ENCODE measurements at regions not wholly inside any gene's neighbourhood (a gene's known extent, or its start where the extent isn't known, plus 50 kb on each side); places are given as distances from the start of the nearest gene placed in this dataset.

DNA sequence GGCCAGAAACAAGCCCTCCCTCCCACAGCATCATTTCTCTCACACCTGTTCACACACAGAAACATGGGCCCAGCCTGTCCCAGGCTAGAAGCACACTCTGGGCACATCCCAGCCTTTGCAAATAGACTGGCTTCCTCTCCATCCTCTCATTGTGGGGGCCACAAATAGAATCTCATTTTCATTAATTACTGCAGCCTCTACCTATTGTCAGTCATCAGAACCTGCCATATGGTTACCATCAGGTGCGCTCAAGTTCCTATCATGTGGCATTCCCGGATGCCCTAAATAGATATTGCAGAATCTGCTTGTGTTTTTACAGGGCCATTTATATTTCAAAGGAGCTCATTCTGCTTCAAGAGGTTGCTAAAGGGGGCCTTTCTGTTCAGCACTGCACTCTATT lies 460.7 kb downstream of the BCL11A start:
- FAIRE-seq = no peak

DNA sequence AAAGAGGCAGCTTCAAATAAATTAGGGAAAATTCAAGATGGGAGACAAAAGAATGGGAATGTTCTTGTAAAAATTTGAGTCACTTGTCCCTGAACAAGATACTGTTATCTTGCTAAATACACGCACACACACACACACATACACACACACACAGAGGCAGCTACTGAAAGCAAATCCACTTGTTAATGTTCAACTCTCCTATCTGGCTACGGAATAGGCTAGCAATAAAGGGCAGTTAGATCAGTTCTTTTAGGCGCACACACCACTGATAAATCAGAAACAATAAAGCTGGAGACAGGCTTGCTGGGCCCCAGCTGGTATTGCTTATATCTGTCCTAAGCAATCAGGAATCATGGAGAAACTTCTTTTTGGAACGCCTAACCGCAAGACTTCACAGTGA lies 461.6 kb downstream of the BCL11A start:
- FAIRE-seq = no peak

DNA sequence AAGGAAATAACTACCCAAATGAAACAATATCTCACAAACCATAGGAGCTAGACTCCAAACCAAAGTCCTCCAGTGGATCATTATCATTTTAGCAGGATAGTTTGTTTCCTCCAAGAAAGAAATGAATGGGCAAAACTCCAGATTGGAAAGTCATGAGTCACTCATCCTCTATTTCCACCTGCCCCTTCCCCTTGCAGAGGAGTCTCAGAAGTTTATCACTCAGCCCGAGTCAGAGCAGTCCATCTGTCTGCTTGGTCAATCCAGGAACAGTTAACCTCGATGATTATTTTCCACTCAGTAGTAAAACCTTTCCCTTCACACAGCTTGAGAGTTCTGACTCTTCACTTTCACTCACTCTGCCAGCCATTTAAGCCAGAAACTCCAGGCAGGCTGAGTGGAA lies 462.2 kb downstream of the BCL11A start:
- no peak for FAIRE-seq

DNA sequence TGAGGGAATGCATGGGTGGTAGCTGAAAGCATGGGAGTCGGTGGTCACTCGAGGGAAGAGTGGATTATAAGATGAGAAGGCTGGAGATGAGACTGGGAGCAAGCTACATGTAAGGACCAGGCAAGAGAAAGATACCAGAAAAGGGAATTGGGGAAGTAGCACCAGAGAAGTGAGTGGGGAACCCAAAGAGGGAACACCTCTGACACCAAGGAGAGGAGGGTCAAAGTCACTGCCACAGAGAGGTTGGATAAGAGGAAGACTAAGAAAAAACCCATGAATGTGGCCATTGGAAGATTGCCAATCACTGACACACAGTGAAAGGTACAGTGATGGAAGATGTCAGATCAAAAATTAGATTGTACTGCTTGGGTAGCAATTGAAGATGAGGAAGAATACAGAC lies 473.9 kb downstream of the BCL11A start:
- no peak for FAIRE-seq

DNA sequence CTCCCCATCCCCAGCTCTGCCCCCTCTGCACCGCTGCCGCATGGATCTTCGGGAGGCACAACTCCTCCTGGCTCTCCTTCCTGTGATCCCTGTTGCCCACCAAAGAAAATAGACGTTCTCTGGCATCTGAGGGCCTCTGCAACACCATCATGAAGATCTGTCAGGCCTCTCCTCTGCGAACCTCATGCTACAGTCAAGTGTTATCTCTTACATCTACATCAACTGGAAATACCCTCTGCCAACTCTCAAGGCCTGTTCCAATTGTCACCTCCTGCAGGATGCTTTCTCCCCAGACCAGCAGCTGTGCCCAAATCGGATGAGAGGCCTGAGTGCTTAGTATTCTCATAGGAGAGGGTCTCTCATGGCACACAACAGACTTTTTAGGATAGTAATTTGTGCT lies 478.4 kb downstream of the BCL11A start:
- no peak for FAIRE-seq

DNA sequence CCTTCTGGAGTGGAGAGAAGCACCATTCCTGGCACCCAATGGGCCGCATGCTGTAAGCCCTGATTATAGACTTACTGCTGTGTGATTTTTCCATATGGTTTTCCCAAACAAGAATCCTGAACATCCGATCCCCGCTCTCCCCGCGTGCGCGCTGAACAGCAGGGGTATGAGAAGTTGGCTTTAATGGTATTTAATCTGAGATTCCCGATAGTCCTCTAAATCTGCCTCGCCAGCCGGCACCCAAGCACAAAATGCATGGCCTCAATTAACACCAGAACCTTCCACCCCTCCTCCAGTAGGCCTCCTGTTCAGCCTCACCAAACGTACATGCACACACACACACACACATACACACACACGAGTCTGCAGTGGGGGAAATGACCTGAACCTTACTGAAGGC lies 480.3 kb downstream of the BCL11A start:
- no peak for FAIRE-seq

DNA sequence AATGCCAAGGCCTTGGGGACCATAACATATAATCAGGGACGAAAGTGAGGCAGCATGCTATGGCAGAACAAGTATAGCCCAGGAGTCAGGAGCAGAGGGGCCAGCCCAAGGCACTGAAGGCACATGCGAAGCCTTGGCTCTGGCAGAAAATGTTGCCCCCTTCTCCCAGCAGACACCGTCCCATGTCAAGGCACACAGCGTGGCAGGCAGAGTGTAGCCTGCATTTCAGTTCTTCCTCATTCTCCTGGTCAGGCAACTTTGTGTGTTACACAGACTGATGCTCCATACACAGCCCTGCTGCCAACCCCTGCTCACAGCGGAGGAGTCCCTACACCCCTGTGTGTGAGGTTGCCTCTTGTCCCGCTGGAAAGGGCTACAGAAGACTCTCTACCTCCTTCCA lies 480.8 kb downstream of the BCL11A start:
- no peak for FAIRE-seq

DNA sequence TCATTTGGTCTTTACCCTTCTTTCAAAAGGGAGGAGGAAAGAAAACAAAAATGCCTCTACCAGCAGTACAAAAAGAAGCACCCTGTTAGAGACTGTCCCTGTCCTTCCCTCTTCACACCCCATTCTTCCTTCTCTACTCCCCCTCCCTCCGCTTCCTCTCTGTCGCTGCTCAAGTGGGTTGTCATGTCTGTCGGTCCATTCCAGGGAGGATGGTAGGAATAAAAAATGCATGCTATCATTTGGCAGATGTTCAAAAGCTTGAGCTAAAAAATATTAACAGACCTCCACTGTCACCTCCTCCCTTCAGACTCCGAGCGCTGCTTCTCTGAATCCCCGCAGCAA lies 482.0 kb downstream of the BCL11A start:
- FAIRE-seq = no peak

DNA sequence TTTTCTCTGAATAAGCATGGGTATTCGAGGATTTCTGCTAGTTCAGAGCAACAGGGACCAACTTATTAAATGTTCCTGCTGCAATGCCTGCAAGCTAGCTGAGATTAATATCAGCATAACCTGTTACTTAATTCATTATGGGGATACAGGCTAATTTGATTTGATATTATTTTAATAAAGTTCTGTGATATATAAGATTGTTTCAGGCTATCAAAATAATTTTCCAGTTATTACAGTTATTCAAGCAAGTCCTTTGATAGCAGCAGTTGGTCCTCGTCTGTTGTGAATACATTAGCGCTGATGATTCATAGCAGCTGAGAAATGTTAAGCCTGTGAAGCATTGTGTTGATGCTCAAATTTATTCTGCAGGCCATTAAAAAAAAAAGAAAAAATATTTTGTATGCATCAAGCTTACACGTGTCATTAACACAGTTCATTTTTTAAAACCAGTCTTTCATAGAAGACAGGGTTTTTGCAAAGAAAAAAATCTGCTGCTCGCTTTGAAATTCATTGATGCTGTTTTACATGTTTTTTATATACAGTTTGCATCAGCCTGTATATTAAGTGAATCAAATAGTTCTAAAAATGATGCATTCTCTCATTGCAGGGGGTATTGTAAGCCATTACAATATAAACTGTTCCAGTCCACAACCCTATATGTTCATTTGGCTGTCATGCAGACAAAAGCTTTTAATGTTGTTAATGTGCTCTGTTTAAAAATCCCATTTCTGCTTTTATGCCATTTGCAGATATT lies 482.5 kb downstream of the BCL11A start:
- no peak for FAIRE-seq

DNA sequence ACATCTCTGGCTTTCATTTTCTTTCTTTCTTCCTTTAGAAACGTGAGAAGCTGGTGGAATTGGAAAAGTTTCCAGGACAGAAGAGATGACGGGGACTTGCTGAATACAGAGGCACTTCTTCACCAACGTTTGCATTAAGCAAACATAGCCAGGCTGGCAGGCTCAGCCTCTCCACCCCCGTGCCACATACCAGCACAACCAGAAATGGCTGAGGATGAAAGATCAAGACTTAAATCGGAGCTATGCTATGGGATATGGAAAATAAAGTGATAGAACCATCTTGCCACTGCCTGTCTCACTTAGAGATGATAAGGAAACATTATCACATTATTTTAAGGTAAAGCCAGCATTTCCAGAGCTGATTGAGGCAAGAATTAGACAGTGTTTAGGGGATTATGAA lies 483.3 kb downstream of the BCL11A start:
- FAIRE-seq = no peak

DNA sequence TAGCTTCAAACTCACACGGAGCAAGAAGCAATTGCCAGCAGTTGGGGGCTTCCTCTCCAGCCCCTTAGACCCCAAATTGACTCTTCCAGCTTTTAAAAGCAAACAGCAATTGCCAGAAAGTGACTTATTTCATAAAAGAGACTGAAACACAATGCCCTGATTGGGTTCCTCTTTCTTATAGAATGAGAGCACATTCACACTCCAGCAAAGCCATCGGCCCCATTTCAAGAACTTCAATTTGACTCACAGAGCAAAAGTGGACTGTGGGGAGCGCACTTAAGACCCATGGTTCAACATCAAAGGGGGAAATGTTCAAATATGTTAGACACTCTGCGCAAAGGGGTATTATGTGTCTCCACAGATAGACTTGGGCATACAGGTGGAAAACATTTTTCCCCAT lies 484.7 kb downstream of the BCL11A start:
- no peak for FAIRE-seq

DNA sequence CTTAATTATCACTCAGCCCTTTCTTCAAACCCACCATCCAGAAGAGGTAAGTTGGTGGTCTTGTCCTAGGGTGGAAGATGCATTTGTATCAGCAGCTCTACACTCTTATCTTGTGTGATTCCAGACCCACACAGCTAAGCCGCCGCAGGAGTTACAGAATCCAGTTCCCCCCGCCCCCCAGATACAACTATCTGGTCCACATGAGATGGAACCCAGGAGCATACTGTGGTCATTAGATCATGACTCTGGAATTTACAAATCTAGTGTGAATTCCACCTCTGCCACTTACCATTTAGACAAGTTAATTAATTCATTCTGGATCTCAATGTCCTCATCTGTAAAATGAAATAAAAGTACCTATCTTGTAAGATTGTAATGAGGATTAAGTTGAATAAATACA lies 486.4 kb downstream of the BCL11A start:
- no peak for FAIRE-seq

DNA sequence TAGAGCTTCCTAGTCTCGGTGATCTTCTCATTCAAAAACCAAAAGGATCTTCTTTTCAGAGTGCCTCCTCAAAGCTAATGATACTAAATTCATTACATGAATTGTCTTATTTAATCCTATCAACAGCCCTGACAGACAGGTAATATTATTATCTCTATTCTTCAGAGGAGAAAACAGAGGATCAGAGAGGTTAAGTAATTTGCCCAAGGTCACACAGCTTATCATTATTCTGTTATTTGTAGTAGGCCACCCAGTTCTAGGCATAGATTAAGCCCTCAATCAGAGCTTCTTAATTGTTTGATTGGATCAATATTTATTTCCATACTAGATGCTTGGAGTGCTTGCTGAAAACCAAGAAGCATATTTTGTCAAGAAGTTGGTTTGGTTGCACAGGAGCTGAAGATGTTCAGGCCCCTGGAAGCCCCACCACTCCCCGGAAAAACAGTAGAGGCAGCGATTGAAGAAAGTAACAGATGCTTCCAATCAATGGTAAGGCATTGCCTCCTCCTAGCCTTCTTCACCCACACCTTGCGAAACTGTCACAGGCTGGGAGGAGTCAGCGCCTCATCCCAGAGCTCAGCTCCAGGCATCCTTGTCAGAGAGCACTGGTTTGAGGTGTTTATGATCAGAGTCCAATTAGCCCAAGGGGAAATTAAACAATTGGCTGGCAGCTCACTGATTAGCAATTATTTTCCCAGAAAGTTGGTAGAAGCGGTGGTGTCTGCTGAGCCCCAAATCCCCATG lies 487.2 kb downstream of the BCL11A start:
- no peak for FAIRE-seq

DNA sequence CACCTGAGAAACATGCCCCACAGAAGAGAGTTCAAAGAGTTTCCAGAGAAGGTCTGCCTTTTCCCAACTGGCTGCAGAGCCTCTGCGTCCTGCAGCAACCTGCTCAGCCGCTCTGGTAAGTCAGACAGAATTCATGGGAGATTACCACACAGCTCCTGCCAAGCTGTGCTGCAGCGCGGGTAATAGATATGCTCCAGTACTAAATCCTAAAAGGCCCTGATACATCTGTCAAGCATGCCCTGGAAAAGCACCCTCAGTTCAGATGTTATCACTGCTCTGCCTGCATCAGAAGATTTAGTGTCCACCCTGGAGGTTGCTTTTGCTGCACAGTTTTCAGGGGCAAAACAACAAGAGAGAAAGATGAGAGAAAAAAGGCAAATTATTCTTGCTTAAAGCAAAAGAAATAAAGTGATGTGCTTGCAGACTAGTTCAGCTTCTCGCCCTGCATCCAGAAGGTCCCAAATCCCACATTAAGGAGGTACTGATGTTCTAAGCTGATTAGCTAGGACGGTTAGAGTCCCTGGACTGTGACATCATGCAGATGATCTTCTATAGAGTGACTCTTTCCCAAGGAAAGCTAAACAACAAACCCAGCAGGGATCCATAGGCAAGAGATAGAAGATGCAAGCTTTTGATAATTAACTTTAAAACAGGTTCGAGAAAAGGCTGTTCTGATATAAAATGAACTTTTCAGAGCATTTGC lies 488.6 kb downstream of the BCL11A start:
- no peak for FAIRE-seq

DNA sequence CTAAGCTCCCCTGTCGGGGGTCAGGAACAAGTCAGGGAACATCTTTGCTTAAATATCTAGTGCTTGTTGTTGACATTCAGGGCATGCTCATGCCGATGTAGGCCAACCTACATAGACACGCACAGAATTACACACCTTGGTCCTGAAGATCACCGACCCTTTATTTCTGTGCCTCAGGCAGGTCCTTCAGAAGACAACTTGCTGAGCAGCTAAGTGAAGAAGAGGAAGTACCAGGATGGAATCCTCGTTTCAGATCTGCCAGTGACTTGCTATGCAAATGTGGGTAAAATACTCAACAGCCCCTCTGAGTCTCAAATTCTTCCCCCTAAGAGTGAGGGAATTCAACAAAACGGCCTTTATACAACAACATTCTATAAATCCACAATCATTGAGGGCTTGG lies 494.7 kb downstream of the BCL11A start:
- no peak for FAIRE-seq

DNA sequence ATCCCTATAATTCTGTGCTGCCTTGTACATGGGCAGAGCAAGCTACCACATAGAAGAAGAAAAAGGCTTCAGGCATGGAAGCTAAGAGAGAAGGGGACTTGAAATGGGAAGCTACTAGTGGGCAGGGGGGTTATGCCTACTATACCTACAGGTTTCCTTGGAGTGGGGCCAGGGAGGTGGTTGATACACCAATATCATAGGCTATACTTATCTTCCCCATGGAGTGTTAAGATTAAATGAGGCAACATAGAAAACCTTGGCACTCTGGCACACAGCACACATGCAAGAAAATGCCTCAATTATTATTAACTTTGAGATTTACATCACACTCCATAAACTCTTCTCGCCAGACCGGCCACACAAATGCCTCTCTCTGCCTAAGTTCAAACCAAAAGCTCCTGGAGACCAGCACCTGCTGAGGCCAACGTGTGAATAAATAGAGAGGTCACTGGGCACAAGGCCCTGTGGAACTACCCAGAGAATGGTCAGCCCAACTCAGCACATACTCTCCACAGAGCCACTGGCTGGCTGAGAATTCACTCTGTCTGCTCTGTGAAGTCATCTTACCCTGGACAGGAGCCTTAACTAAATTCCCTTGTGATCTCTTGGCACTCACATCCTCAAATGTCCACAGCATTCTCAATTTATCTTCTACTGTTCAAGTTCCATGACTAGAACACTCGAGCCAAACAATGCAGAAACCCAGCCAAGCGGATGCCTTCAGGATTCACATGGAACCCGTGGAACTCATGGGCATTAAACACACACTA lies 498.7 kb downstream of the BCL11A start:
- FAIRE-seq = no peak

DNA sequence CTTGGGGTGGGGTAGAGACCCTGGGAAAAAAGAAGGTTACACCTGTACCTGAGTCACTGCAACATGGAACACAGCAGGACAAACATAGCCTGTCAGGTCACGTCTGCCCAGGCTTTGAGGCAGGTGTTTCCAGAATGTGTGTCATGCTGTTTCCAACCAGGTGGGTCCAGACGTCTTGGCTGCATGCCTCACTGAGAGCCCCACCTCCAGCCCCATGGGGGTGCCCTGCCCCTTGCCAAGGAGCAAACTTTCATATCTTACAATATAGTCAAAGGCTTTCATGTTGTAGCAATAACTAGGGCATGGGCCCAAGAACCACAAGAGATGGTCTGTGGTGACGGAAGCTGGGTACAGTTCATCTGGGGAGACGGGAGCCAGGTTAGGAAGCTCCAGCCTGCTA lies 499.7 kb downstream of the BCL11A start:
- FAIRE-seq = no peak

DNA sequence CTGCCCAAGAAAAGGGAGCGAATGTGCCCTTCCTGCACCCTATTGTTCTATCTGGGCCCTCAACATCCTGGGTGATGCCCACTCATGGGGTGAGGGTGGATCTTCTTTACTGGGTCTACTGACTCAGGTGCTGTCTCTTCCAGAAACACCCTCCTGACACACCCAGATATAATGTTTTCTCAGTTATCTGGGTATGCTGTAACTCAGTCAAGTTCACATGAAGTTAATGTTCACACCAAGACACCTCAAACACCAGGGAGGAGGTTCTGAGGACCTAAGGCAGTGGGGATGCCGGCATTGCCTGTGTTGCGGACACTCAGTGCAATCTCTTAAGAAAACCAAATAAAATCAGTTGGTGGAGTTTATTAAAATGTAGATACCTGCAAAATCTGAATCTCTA lies 500.9 kb downstream of the BCL11A start:
- no peak for FAIRE-seq

DNA sequence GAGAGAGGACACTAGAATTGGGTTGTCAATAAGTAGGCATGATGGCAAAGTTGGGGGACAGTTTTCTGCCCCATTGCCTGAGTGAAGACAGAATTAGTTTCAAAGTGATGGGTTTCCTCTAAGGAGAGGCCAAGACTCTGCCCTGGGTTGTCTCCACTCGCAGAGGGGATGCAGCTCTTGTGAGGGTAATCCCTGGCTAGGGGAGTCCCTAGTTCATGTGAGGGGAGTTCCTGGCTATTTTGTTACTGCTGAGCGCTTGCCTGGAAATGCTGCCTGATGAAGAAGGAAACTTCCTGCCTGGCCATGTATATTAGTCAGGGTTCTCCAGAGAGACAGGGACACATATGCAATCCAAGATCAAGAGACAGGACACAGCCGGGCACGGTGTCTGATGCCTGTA lies 501.5 kb downstream of the BCL11A start:
- FAIRE-seq = no peak

DNA sequence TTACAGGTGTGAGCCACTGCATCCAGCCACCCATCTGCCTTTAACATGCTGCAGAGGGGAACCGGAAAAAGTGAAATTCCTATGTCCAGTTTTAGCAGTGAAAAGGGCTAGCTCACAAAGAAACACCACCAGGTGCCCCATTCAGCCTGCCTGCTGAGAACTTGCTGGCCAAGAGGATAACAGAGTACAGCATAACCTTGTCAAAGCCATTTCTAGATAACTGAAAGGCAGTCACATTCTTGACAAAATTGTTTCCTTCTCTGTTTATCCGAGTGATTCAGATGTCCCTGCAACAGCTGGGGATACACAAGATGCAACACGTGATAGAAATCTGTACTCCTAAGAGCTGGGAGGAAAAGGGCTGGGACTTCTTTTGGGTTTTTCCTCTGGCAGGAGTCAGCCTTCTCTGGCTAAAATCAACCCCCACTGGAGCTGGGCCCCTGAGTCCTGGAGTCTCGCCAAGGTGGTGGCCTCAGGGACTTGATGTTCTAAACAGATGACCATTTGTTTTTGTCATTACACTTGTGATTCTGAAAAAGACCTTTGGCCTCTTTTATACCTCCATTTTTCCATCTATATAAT lies 505.4 kb downstream of the BCL11A start:
- no peak for FAIRE-seq

DNA sequence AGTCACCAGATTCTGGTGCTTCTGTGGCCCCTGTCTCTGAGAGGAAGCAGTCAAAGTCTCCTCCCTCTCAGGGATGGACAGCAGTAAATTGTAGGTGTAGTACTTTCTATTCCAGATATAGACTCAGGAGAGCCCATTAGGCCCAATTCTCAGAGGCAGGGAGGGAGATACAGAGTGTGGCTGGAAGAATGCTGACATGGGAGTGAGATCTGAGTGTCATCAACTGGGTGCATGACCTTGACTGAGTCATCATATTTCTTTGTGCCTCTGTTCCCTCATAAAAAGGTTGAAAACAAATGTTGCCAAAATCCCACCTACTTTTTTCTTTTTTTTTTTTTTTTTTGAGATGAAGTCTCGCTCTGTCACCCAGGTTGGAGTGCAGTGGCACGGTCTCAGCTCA lies 506.1 kb downstream of the BCL11A start:
- FAIRE-seq = no peak

DNA sequence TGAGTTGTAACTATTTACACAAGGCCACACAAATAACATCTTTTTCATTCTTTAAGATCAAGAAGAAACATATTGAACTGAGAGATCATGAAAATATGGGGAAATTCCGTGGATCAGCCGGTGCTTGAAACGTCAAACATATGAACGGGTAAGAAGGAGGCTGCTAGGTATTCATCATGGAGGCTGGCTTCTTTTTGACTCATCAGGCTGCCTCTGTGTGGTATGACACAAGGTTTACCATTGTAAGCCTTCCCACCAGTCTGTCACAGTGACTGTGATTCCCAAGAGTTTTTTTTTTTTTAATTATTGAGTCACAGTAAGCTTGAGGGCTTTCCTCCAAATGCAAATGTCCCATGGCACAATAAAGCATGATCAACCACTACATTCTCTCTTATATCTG lies 506.9 kb downstream of the BCL11A start:
- FAIRE-seq = no peak

DNA sequence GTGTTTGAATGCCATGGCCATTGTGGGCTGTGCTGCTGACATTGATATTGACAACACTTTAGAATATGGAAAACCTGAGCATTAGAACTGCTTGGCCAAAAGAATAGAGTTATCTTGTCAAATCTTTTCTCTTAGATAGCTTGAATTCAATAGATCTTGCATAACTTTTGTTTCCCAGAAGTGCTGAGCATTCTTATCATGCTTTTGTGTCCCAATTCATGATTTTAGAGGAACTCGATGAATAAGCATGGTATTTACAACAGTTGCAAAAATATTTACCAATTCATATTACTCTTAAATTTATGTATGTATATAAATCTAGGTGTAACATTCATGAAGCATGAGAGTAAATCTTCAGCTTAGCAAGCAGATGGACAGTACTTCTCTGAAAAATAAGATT lies 508.0 kb downstream of the BCL11A start:
- no peak for FAIRE-seq

Measured in islet of Langerhans (tissue), 1 donor.